Kidney tubule cell (primary cell): ENCODE measurements at regions not wholly inside any gene's neighbourhood (a gene's known extent, or its start where the extent isn't known, plus 50 kb on each side); places are given as distances from the start of the nearest gene placed in this dataset.

ENCODE experiments used
- DNase-seq: peaks from one replicate; pipeline ENCODE4 v3.0.0-alpha.2; 2018; ENCODE audit warnings: low spot score

- no peak for DNase-seq
Observed at GRCh38 chr10:52650873-52651272, 121.7 kb downstream of the MBL2 start.

- DNase-seq = no peak
Observed at GRCh38 chr10:52651293-52651692, 121.3 kb downstream of the MBL2 start.

GRCh38 chr10:52652431-52653262 lies 119.9 kb downstream of the MBL2 start:
- no peak for DNase-seq

- DNase-seq = no peak
Observed at GRCh38 chr10:52653263-52653909, 119.2 kb downstream of the MBL2 start.

GRCh38 chr10:52654201-52654600 lies 118.4 kb downstream of the MBL2 start:
- no peak for DNase-seq

- no peak for DNase-seq
Observed at GRCh38 chr10:52658112-52658511, 114.5 kb downstream of the MBL2 start.

- DNase-seq = no peak
Observed at GRCh38 chr10:52659085-52659484, 113.5 kb downstream of the MBL2 start.

GRCh38 chr10:52662256-52662655 lies 110.3 kb downstream of the MBL2 start:
- no peak for DNase-seq

GRCh38 chr10:52663161-52663560 lies 109.4 kb downstream of the MBL2 start:
- DNase-seq = no peak

GRCh38 chr10:52664629-52665028 lies 108.0 kb downstream of the MBL2 start:
- DNase-seq = no peak

GRCh38 chr10:52665821-52666220 lies 106.8 kb downstream of the MBL2 start:
- DNase-seq = no peak

GRCh38 chr10:52666931-52667330 lies 105.7 kb downstream of the MBL2 start:
- DNase-seq = no peak

GRCh38 chr10:52668024-52668423 lies 104.6 kb downstream of the MBL2 start:
- no peak for DNase-seq

GRCh38 chr10:52672880-52673279 lies 99.7 kb downstream of the MBL2 start:
- no peak for DNase-seq

- DNase-seq = no peak
Observed at GRCh38 chr10:52673468-52673867, 99.1 kb downstream of the MBL2 start.

- no peak for DNase-seq
Observed at GRCh38 chr10:52674474-52674873, 98.1 kb downstream of the MBL2 start.

- DNase-seq = no peak
Observed at GRCh38 chr10:52677086-52677485, 95.5 kb downstream of the MBL2 start.

GRCh38 chr10:52678611-52679010 lies 94.0 kb downstream of the MBL2 start:
- DNase-seq = no peak

- no peak for DNase-seq
Observed at GRCh38 chr10:52679117-52679516, 93.5 kb downstream of the MBL2 start.

GRCh38 chr10:52682766-52683165 lies 89.8 kb downstream of the MBL2 start:
- DNase-seq = peak; percentile 4

GRCh38 chr10:52683776-52684175 lies 88.8 kb downstream of the MBL2 start:
- DNase-seq = no peak

- DNase-seq = no peak
Observed at GRCh38 chr10:52688899-52689298, 83.7 kb downstream of the MBL2 start.

GRCh38 chr10:52696232-52696631 lies 76.4 kb downstream of the MBL2 start:
- no peak for DNase-seq

GRCh38 chr10:52701647-52702046 lies 70.9 kb downstream of the MBL2 start:
- DNase-seq = no peak
